ENCODE measurements at regions not wholly inside any gene's neighbourhood (a gene's known extent, or its start where the extent isn't known, plus 50 kb on each side); places are given as distances from the start of the nearest gene placed in this dataset.
A peak's percentile ranks its signal among the peaks of the same experiment; 100 is the strongest.
"Not testable (repeated sequence)": the region's sequence is repeated elsewhere in the genome, so short reads cannot be mapped to it uniquely, and the experiment has no call there.

DNA sequence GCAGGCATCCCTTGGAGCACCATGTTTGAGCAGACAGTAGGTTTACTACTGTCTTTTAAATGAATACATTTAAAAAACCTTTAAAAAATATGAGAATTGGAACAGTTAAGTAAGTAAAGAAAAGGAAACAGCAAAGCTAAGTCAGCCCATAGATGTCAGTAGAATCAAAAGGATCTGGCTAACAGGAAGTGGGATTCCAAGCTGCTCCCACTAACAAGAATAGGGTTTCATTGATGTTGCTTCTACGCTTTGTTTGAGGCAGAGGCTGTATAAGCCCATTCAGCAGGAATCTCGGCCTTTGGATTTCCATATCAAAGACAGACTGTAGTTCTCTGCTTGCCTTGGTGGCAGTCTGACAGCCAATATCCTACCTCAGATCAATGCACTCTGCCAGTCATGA lies 122.9 kb upstream of the ELAC2 start:
- peak; percentile 8 for DNase-seq (ENCODE audit: low read depth, low spot score)

DNA sequence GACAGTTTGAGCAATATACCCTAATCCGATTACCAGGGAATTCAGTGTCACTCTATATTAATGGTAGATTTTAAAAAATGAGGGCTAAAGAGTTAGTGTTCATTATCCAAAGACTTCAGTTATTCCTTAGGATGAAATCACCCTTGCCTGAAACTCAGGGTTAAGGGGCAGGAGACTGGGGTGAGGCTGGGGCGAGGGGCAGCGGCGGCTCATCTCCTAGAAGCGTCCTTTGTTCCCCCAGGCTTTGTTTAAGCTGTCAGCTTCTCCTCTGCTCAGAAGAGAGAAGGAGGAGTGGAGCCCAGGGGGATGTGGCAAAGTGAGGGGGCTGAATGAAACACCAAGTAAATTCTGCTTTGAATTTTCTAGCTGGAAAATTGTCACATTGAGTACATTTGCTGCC lies 117.7 kb upstream of the ELAC2 start:
- no peak for DNase-seq (ENCODE audit: low read depth, low spot score)

DNA sequence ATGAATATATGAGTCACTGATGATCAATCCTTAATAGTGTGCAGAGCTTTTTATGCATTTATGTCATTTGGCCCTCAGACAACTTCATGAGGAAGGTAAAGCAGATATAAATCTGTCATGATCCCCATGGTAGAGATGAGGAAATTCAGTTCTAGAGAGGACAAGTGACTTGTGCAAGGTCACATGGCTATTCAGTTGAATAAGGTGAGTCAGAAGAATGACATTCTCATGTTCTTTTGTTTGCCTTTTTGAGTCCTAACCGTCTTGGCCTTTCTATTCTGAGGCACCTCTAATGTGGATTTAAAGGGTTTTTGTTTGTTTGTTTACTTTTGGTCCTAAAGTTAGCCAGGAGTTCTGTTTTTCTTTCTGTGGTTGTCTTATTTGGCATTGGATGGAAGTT lies 116.2 kb upstream of the ELAC2 start:
- DNase-seq (ENCODE audit: low read depth, low spot score) = no peak

DNA sequence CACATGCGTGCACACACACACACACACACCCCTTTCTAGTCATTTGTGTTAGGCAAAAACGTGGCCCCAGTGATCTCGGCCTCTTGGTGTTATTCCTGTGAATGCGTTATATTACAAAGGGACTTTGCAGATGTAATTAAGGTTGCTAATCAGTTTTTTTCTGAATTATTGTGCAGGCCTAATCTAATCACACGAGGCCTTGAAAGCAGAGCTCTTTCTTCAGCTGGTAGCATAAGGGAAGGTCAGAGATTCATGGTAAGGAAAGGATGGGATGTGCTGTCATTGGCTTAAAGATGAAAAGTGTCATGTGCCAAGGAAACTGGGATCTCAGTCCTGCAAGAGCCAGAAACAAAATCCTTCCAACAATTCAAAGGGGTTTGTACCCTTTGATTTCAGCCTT lies 113.4 kb upstream of the ELAC2 start:
- DNase-seq (ENCODE audit: low read depth, low spot score) = no peak

DNA sequence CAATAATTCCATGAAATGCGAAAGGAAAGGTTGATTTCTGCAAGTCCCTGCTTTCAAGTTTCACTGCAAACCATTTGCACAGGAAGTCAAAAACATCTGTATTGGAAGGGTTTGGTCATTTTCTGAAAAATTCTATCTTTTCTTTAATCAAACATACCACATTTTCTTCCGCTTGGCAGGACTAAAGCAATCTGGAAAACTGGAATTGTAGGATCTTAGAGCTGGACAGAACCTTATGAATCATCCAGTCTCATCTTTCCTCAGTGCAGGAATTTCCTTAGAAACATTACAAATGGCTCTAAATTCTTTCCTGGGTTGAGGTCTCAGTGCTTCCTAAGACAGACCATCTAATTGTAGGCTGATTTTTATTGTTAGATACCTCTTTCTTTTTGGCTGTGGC lies 111.5 kb upstream of the ELAC2 start:
- DNase-seq (ENCODE audit: low read depth, low spot score) = no peak

DNA sequence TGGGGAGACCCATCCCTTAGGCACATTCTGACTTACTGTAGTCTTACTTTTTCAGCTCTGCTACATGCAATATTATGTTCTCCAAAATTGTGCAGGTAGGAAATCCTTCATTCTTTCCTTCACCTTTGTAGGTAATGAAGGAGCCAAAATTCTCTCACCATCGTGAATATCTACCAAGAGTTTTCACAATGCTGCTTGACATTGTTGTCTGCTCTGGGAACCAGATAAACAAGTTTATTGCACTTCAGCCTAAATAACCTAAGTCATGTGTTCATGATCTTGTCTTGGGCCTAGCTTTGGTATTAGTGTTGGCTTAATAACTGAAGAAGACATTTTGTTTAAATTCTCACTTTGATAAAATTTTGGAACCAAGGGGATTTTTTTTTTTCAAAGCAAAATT lies 110.8 kb upstream of the ELAC2 start:
- no peak for DNase-seq (ENCODE audit: low read depth, low spot score)

DNA sequence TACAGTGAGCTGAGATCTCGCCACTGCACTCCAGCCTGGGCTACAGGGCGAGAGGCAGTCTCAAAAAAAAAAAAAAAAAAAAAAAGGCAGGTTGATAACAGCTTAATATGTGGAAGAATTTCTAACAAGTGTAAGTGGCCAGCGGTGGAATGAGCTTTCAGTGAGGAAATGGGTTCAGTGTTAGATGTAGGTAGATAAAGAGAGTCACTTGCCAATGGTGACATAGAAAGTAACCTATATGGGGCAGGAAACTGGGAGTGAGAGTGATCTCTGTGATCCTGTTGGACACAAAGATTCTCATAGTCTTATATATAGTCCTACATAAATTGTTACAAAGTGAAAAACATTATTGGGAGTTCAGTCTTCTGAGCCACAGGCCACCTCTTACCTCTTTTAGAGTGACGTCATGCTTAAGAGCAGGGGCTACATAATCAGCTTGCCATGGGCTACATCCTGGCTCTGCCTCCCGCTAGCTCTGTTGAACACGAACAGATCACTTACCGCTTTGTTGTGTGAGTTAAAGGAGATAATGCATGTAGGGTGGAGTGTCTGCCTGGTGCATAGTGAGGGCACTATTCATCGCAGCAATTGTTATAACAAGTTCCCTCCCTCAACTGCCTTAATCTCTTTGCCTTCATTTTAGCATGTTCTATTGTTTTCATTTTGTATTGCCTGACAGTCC lies 110.2 kb upstream of the ELAC2 start:
- DNase-seq (ENCODE audit: low read depth, low spot score) = no peak

DNA sequence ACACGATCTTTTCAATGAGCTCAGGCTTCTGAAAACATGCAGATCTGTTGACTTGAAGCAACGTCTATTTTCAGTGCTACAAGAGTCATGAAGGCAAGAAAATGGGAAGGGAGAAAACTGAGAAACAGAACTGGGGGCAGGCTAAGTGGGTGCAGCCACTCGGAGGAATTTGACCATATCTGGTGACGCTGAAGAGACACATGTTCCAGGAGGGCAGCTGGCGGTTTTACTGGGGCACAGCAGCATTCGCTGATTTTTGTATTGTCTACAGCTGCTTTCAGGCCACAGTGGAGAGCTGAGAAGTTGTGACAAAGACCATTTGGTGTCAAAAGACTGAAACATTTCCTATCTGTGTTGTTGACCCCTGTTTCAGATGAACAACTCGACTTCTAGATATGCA lies 103.0 kb upstream of the ELAC2 start:
- no peak for DNase-seq (ENCODE audit: low read depth, low spot score)

DNA sequence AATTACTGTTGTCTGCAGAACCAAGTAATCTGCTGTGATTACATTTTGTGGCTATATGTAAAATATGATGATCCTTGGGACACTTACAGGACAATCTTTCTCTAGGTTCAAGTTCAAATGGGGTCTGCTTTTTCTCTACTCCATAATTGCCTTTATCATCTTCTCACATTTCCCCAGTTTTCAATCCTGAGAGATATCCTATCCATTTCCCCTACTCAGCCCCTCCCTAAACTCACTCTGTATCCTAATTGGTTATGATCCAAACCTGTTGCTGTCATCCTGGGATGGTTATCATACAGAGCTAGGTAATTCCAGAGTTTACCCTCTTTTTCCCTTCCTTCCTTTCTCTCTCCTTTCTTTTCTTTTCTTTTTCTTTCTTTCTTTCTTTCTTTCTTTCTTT lies 100.5 kb upstream of the ELAC2 start:
- no peak for DNase-seq (ENCODE audit: low read depth, low spot score)

DNA sequence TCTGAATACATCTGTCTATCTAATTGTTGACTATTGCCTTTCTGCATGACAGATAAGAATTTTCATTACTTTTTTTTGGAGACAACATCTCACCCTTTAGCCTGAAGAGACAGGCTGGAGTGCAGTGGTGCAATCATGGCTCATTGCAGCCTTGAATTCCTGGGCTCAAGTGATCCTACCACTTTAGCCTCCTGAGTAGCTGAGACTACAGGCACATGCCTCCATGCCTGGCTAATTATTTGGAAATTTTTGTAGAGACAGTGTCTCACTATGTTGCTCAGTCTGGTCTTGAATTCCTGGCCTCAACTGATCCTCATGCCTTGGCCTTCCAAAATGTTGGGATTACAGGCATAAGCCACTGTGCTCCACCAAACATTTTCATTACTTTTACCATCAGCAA lies 99.8 kb upstream of the ELAC2 start:
- DNase-seq (ENCODE audit: low read depth, low spot score) = no peak

DNA sequence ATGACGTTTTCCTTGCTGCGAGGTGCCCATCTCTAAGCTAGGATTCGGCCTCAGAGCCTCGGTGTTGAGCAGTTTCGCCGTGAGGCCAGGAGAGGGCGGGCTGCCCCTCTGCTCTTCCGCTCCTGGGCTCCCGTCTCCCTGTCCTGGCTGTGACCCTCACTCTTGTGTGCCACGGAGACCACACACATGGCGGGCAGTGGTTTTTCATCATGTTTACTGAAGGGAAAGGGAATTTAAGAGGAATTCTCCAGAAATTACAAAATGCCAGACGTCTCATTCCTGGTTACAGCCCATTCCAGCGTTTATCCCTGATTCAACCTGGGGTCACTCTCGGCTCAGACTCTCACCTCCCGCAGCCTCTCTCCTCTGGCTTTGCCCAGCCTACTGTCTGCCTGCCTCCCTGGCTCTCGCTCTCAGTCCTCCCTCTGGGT lies 96.8 kb upstream of the ELAC2 start:
- peak; percentile 91 for DNase-seq (ENCODE audit: low read depth, low spot score)

DNA sequence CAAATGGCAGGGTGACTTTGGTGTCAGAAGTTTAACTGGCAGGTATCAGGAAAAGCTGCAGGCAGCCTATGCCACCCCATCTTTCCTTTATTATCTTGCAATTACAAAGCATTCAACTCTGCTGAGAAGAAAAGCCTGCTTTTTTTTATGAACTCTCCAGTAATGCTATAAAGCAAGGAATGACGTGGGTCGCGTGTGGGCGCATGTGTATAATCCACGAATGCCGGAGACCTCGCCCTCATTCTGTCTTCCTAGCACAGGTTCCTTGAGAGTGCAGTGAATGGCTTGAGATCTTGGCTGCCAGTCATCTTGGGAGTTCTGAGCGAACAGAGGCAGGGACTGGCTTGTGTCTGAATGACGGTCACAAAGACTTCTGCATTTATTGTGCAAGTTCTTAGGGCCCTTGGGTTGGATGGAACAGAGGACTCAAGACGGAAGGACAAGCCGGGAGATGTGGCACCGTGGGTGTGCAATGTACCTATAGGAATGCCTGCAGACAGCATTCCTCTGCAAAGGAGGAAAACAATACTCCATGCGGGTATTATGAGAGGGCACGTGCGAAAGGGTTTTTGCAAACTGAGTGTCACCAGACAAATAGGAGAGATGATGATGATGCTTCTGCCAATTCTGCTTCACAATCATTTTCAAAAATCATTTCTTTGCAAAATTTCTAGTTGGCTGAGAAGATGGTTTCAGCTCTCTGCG lies 96.1 kb upstream of the ELAC2 start:
- DNase-seq (ENCODE audit: low read depth, low spot score) = no peak

DNA sequence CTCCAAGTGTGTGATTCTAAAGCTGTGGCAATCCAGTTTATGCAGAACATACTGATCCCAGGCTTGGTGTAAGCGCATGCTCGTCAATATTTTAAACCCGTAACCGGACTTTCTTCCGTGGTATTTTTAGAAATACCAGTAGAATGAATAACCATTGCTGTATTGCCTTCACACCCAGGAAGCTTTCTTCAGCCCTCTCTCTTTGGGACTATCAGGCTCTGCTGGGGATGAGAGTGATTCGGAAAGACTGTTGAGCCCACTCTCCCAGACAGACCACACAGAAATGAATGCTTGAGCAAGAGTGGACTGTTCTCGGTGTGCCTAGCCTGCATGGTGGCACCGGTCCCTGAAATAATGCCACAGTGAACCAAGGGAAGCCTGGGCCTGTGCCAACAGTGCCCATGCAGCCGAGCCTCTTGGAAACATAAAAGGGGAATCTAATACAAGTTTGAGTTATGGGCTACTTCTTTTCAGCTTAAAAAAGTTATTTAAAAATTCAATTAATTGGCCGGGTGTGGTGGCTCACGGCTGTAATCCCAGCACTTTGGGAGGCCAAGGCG lies 89.9 kb upstream of the ELAC2 start:
- no peak for DNase-seq (ENCODE audit: low read depth, low spot score)

DNA sequence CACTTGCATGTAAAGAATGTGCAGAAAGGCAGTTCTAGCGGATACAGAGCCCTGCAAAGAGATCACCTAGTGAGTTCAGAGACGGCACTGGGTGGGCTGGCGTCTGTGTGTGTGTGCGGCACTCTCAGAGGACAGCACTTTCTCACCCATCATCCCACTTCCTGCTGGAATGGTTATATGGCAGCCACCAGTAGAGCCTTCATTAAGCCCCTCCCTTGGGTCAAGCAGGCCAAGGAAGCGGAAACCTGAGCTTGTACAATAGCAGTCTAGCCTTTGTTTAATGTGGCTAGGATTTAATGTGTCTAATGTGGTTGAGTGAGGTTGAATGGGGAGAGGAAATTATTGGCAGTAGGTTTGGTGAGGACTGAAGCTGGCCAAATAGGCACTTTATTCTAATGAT lies 88.3 kb upstream of the ELAC2 start:
- DNase-seq (ENCODE audit: low read depth, low spot score) = peak; percentile 14

DNA sequence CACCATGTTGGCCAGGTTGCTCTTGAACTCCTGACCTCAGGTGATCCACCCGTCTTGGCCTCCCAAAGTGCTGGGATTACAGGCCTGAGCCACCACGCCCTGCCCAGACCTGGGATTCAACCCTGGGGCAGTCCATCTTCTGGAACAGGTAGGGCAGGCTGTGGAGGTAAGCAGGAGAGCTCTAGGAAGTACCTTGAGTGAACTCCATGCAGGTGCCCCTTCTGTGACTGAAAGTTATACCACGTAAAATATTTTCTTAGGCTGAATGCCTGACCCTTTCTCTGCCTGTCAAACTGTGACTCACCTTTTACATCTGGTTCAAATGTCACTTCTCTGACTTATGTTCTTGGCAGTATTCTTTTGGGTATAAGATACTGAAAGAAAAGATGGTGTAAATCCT lies 86.7 kb upstream of the ELAC2 start:
- DNase-seq (ENCODE audit: low read depth, low spot score) = no peak

DNA sequence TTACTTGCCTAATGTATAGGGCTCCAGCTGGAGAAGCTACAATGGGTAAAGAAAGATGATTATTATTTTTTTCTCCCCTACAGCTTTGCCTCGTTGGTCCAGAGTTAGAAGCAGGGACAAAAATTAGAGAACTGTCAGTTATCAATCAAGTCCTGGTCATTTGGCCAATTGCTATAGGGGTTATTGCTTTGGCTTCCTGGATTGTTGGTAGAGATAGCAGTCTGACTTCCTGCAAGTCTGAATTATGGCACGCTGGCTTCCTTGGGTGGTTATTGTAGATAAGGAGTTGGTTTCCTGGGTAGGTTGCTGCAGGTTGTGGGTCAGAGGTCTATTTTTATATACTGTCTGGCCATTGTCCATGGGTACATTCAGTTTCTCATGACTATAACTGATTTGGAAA lies 84.7 kb upstream of the ELAC2 start:
- DNase-seq (ENCODE audit: low read depth, low spot score) = no peak

DNA sequence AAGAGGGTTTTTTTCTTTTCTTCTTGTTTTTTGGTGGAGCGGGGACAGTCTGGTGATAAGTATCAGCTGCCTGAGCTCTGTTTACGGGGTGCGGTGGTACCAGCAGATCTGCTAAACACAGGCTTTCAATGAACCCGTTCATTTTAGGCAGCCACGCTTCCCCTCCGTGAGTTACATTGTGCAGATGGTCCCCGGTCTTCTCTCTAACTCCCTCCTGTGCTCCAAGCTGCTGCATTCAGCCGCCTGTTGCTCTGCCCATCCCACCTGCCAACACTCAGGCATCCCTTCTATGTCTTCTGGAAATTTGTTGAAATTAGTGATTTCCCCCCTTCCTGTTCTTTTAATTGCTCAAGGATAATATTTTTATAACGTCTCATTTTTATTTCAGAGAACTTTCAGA lies 82.1 kb upstream of the ELAC2 start:
- no peak for DNase-seq (ENCODE audit: low read depth, low spot score)

DNA sequence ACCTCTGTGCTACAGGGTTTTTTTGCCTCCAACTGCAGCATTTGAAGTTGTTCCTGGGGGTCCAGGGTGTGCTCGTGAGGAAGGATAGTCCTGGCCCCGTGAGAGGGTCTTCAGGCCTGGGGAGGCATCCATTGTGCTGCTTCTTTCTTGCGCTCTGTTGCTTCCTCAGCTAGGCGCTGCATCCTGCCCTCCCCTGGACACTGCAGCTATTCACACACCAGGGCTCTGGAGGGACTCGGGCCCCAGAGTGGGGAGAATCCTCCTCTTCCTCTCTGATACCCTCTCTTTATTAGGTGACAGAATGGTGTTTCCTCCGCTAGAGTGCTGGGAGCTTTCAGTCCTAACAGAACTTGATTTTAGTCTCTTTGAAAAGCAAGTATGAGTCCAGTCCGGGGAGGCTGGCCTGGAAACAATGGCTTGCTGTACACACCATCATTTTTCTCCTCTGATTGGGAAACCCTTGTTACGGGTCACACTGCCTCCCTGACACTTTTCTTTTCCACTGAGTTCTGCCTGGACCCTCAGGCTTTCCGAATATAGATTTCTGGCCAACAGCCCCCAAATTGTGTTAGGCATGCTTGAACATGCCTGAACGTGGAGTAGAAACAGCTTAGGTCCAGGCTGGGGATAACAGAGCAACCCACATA lies 81.4 kb upstream of the ELAC2 start:
- no peak for DNase-seq (ENCODE audit: low read depth, low spot score)

DNA sequence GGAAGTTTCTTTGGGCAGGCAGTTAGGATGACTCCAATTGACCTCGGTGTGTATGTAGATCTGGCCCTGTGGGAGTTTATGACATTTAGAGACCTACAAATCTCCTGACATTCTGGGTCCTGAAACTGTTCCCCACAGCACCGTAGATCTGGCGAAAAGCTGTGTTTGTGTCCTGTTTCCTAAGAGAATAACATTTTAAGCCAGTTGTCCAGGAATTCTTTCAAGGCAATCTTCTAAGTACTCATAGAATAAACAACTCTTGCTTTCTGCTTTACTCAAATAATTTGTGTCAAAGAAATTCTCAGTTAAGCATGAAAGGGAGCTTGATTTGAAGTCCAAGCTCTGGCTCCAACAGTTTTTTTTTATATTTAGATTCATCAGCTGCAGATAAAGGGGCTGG lies 78.5 kb upstream of the ELAC2 start:
- no peak for DNase-seq (ENCODE audit: low read depth, low spot score)

DNA sequence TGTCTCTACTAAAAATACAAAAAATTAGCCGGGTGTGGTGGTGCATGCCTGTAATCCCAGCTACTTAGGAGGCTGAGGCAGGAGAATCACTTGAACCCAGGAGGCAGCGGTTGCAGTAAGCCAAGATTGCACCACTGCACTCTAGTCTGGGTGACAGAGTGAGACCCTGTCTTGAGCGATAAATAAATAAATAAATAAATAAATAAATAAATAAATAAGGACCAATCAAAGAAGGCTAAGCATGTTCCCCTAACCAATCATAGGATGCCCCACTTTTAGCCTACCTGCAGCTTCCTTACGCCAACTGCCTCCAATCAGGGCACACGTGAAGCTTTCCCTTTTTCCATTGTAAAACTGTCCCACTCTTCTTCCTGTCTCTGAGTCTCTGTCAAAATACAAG lies 74.2 kb upstream of the ELAC2 start:
- not testable (repeated sequence) for DNase-seq (ENCODE audit: low read depth, low spot score)

DNA sequence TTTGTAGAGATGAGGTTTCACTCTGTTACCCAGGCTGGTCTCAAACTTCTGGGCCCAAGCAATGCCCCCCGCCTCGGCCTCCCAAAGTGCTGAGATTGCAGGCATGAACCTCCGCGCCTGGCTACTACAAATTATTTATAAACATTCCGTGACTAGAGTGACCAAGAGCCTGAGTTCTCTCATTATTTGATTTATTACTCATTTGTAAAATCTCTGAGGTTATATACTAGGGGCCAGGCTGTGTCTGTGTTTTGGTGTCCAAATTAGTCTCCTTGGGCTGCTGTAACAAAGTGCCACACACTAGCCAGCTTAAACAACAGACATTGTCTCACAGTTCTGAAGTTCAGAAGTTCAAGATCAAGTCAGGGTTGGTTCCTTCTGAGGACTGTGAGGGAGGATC lies 70.8 kb upstream of the ELAC2 start:
- no peak for DNase-seq (ENCODE audit: low read depth, low spot score)

DNA sequence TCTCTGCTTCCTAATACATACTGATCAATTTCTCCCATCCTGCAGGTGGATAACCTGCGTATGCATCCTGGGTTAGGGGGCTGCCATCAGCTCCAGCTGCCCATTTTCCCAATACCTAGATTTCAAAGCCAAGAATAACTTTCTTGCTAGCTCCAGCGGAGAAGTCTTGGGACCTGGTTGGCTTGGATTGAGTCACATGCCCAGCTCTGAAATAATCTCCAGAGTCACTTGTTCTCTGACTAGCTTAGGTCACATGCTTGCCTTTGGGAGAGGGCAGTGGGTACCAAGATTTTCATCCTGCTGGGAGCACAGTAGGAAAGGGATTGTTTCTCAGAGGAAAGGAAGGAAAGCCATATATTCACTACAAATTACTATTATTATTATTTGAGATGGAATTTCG lies 70.0 kb upstream of the ELAC2 start:
- no peak for DNase-seq (ENCODE audit: low read depth, low spot score)

All from astrocyte of the hippocampus (primary cell).